ENCODE measurements at regions not wholly inside any gene's neighbourhood (a gene's known extent, or its start where the extent isn't known, plus 50 kb on each side); places are given as distances from the start of the nearest gene placed in this dataset.

DNA sequence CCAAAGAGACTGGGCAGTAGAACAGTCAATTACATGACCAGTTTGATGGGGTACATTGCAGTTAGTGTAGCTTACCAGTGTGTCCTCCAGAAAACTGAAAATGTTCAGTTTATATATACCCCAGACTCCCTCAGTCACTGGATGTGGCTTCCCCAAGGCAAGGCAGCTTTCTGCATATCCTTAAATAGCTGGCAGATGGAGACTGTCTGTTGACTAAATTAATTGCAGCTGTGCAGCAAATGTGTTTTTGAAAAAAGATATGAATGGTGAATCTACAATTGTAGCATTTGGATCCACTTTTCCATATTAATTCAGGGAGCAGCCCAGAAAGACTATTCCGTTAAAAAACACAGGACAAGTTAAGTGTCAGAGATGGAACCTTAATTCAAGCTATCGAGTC lies 565.1 kb upstream of the CCDC179 start:
- TF ChIP-seq, protein P1, sequence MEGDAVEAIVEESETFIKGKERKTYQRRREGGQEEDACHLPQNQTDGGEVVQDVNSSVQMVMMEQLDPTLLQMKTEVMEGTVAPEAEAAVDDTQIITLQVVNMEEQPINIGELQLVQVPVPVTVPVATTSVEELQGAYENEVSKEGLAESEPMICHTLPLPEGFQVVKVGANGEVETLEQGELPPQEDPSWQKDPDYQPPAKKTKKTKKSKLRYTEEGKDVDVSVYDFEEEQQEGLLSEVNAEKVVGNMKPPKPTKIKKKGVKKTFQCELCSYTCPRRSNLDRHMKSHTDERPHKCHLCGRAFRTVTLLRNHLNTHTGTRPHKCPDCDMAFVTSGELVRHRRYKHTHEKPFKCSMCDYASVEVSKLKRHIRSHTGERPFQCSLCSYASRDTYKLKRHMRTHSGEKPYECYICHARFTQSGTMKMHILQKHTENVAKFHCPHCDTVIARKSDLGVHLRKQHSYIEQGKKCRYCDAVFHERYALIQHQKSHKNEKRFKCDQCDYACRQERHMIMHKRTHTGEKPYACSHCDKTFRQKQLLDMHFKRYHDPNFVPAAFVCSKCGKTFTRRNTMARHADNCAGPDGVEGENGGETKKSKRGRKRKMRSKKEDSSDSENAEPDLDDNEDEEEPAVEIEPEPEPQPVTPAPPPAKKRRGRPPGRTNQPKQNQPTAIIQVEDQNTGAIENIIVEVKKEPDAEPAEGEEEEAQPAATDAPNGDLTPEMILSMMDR (optimal IDR thresholded peaks at IDR 0.05 in 1 of 3, IDR thresholded peaks at IDR 0.05 in 1 of 3, conservative IDR thresholded peaks at IDR 0.05 in 1 of 3; ENCODE audit: extremely low read depth in 1 of 3, insufficient read depth in 2 of 3, low read length in 3 of 3) = no peak
- no peak for TF ChIP-seq EZH2 (IDR thresholded peaks at IDR 0.05; ENCODE audit: low read length)
